CD4-positive, alpha-beta T cell (primary cell): ENCODE measurements at regions not wholly inside any gene's neighbourhood (a gene's known extent, or its start where the extent isn't known, plus 50 kb on each side); places are given as distances from the start of the nearest gene placed in this dataset.

Experiments
- ATAC-seq: fragments of 200-7000 bp; cut with Tn5 transposase; one replicate; pipeline ENCODE4 v1.10.0; 2022; ENCODE audit warnings: mild to moderate bottlenecking; ENCODE audit not compliant: poor library complexity
- CTCF ChIA-PET: fragments of 350-600 bp; sonication (Branson Sonifier 250); formaldehyde crosslinking; loops from one replicate; lab custom pipeline; 2021; ENCODE audit warnings: antibody characterized with exemption, inconsistent platforms; lab: Charles Lee
- POLR2A ChIA-PET: fragments of 350-600 bp; sonication (Branson Sonifier 250); formaldehyde crosslinking; loops from one replicate; lab custom pipeline; 2021; ENCODE audit warnings: antibody characterized with exemption, inconsistent platforms; lab: Charles Lee
- DNase-seq, 14 experiments: peaks; one replicate each; pipeline ENCODE4 v3.0.0-alpha.2; 2013 to 2020; ENCODE audit warnings: mixed read lengths in 2 of 14
- H3K27ac ChIP-seq, 2 donors: one replicate each; pipeline versions ENCODE4 v1.5.1 to v1.7.0; 2013; ENCODE audit warnings: low read length in 2 of 2, low read depth in 1 of 2, mild to moderate bottlenecking in 1 of 2
- H3K27me3 ChIP-seq, 2 experiments: 1 replicate in 1 of 2; 2 replicates in 1 of 2; pipeline versions ENCODE4 v1.6.1 to v1.7.0; 2013; ENCODE audit warnings: low read length in 2 of 2, control low read depth in 1 of 2, mild to moderate bottlenecking in 1 of 2, moderate library complexity in 1 of 2; ENCODE audit not compliant: insufficient read depth in 2 of 2, control insufficient read depth in 1 of 2
- H3K36me3 ChIP-seq: one replicate; pipeline ENCODE4 v1.6.1; 2013; ENCODE audit warnings: low read length, control low read depth; ENCODE audit not compliant: insufficient read depth
- H3K4me1 ChIP-seq: one replicate; pipeline ENCODE4 v1.6.1; 2013; ENCODE audit warnings: low read length, control low read depth; ENCODE audit not compliant: insufficient read depth
- H3K4me3 ChIP-seq: one replicate; pipeline ENCODE4 v1.5.1; 2013; ENCODE audit warnings: mild to moderate bottlenecking, low read length, moderate library complexity
- H3K9me3 ChIP-seq, 2 experiments: 1 replicate in 1 of 2; 2 replicates in 1 of 2; pipeline versions ENCODE4 v1.6.1 to v1.7.0; 2013; ENCODE audit warnings: low read length in 2 of 2, mild to moderate bottlenecking in 2 of 2, control low read depth in 1 of 2, moderate library complexity in 1 of 2; ENCODE audit not compliant: control insufficient read depth in 1 of 2, insufficient read depth in 1 of 2
- H3K27ac Mint-ChIP-seq: one replicate; pipeline ENCODE4 v1.8.0; 2020; ENCODE audit warnings: mixed read lengths
- H3K27me3 Mint-ChIP-seq: one replicate; pipeline ENCODE4 v1.8.0; 2021; ENCODE audit warnings: mixed read lengths
- H3K36me3 Mint-ChIP-seq: one replicate; pipeline ENCODE4 v1.8.0; 2021; ENCODE audit warnings: low read depth, mixed read lengths
- H3K4me1 Mint-ChIP-seq: one replicate; pipeline ENCODE4 v1.8.0; 2021; ENCODE audit warnings: low read depth, mixed read lengths
- H3K4me3 Mint-ChIP-seq: one replicate; pipeline ENCODE4 v1.8.0; 2020; ENCODE audit warnings: mild to moderate bottlenecking, mixed read lengths
- H3K9me3 Mint-ChIP-seq: one replicate; pipeline ENCODE4 v1.8.0; 2020; ENCODE audit warnings: mixed read lengths
- intact Hi-C, 2 experiments: fragments of 100-400 bp; cut with DNase I in 1 of 2; cut with micrococcal nuclease in 1 of 2; formaldehyde crosslinking; loops; one replicate each; pipeline versions ENCODE4 v1.15.1 to v1.9.0; 2023 to 2025; cut with DNase I, micrococcal nuclease
- TF ChIP-seq, protein P1 (sequence below): fragments of 200-600 bp; IDR thresholded peaks from one replicate; pipeline ENCODE4 v1.8.0; 2022; ENCODE audit warnings: antibody characterized with exemption, mild to moderate bottlenecking

- DNase-seq (no peak), ATAC-seq (no peak)
- Histone ChIP-seq H3K27ac (no peak overlapping the region), H3K4me3 (no peak overlapping the region), H3K4me1 (no peaks in the 10 kb centered on the region), H3K27me3 (no peaks in the 10 kb centered on the region), H3K36me3 (no peaks in the 10 kb centered on the region), H3K9me3 (peaks cover under 1 to 5% of the 10 kb centered on the region in 2 experiments)
- H3K36me3 Mint-ChIP-seq, result no peaks in the 10 kb centered on the region
- ChIA-PET POLR2A (no interaction called here), CTCF (no interaction called here)
- H3K27ac Mint-ChIP-seq, result no peak overlapping the region
- intact Hi-C loops, result no loop called here
- no peaks in the 10 kb centered on the region for H3K27me3 Mint-ChIP-seq
- H3K4me3 Mint-ChIP-seq, result no peak overlapping the region
- no peaks in the 10 kb centered on the region for H3K4me1 Mint-ChIP-seq
- TF ChIP-seq, protein P1, sequence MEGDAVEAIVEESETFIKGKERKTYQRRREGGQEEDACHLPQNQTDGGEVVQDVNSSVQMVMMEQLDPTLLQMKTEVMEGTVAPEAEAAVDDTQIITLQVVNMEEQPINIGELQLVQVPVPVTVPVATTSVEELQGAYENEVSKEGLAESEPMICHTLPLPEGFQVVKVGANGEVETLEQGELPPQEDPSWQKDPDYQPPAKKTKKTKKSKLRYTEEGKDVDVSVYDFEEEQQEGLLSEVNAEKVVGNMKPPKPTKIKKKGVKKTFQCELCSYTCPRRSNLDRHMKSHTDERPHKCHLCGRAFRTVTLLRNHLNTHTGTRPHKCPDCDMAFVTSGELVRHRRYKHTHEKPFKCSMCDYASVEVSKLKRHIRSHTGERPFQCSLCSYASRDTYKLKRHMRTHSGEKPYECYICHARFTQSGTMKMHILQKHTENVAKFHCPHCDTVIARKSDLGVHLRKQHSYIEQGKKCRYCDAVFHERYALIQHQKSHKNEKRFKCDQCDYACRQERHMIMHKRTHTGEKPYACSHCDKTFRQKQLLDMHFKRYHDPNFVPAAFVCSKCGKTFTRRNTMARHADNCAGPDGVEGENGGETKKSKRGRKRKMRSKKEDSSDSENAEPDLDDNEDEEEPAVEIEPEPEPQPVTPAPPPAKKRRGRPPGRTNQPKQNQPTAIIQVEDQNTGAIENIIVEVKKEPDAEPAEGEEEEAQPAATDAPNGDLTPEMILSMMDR, result no peak
- peaks cover 1% of the 10 kb centered on the region for H3K9me3 Mint-ChIP-seq
These were observed 310.2 kb upstream of the REG3G start for GRCh38 chr2:78715293-78715692.

GRCh38 chr2:78718024-78718423 is 307.5 kb upstream of the REG3G start:
- H3K9me3 ChIP-seq, result no peaks in the 10 kb centered on the region
- H3K27ac ChIP-seq, result no peak overlapping the region
- H3K27me3 ChIP-seq, result no peaks in the 10 kb centered on the region
- Mint-ChIP-seq H3K4me3 (no peak overlapping the region), H3K27ac (no peak overlapping the region), H3K27me3 (no peaks in the 10 kb centered on the region), H3K9me3 (peaks cover 1% of the 10 kb centered on the region), H3K36me3 (no peaks in the 10 kb centered on the region), H3K4me1 (no peaks in the 10 kb centered on the region)
- no peak for ATAC-seq
- no peak overlapping the region for H3K4me3 ChIP-seq
- TF ChIP-seq, protein P1, result no peak
- intact Hi-C loops, result no loop called here
- ChIA-PET POLR2A (no interaction called here), CTCF (no interaction called here)
- no peaks in the 10 kb centered on the region for H3K36me3 ChIP-seq
- no peak for DNase-seq
- H3K4me1 ChIP-seq, result no peaks in the 10 kb centered on the region

DNA sequence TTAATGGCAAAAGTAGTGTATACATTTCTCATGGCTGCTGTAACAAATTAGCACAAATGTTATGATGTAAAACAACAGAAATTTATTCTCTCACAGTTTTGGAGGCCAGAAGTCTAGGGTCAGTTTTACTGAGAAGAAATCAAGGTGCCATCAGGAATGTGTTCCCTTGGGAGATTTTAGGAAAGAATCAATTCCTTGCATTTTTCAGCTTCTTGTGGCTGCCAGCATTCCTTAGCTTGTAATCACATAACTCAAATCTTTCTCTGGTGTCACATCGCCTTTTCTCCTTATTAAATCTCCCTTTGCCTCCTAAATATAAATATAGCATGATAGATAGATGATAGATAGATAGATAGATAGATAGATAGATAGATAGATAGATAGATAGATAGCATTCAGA is 307.0 kb upstream of the REG3G start:
- POLR2A ChIA-PET, result no interaction called here
- Mint-ChIP-seq H3K4me1 (no peaks in the 10 kb centered on the region), H3K27ac (no peak overlapping the region), H3K9me3 (peaks cover 1% of the 10 kb centered on the region), H3K27me3 (no peaks in the 10 kb centered on the region), H3K4me3 (no peak overlapping the region), H3K36me3 (no peaks in the 10 kb centered on the region)
- Histone ChIP-seq H3K4me1 (no peaks in the 10 kb centered on the region), H3K9me3 (no peaks in the 10 kb centered on the region), H3K27ac (no peak overlapping the region), H3K4me3 (no peak overlapping the region), H3K36me3 (no peaks in the 10 kb centered on the region), H3K27me3 (no peaks in the 10 kb centered on the region)
- no peak for DNase-seq
- TF ChIP-seq, protein P1, result no peak
- ATAC-seq, result no peak
- intact Hi-C loops, result no loop called here
- CTCF ChIA-PET, result no interaction called here
